ENCODE measurements at regions not wholly inside any gene's neighbourhood (a gene's known extent, or its start where the extent isn't known, plus 50 kb on each side); places are given as distances from the start of the nearest gene placed in this dataset.

GRCh38 chr4:20614816-20615215, 85.4 kb upstream of the PACRGL start:
- DNase-seq: no peak

DNA sequence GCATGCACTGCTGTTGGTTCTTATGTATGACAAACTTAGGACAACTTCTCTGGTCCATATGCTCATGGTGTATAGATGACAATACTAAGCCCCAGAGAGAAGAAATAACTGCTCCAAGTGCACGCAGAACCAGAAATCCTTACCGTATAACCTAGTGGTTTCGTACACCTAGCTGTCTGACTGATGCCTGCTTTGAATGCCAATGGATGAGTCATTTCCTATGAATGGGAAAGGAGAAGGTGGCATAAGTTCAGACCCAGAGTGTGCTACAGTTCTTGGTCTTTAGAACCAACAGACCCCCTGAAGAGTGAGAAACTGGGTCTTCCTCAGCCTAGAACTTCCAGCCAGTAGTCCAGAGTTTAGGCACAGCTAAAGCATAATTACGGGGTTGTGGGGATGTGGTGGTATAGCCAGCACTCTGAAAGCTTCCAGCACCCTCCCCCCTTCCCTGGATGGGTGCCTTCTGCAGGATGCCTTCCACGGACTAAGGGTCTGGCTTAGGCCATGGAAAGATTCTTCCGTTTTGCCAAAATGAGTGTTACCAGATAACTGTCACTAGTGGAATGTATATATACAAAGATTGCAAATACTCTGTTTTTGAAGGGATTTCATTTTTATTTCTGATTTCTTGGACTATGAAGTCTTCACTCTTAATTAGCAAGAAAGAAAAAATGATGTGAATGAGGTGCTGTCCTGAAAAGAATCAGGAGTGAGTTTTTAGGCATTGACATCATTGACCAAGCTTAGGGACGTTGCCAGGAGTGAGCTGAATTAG, 84.6 kb upstream of the PACRGL start:
- peak; percentile 34 for DNase-seq

DNA sequence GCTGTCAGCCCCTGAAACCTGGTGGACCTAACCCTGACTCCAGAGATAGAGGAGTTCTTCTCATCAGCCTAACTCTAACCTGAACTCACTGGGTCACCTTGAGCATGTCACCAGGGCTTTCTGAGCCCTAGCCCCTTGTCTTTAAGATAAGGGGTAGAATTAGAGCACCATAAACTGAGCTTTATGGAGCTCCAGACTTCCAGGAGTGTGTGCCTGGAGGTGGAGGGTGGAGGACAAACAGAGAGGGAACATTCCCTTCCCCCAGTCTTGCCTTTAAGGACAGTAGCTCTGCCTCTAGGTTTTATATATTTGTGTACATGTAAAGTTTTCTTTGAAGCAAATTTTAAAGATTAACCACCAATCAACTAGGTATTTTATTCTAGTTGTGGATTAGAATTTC, 83.9 kb upstream of the PACRGL start:
- DNase-seq: no peak

- DNase-seq: no peak
These were observed 83.4 kb upstream of the PACRGL start for GRCh38 chr4:20616848-20617247.

GRCh38 chr4:20617678-20618396, 82.4 kb upstream of the PACRGL start:
- DNase-seq: peak; percentile 65

DNA sequence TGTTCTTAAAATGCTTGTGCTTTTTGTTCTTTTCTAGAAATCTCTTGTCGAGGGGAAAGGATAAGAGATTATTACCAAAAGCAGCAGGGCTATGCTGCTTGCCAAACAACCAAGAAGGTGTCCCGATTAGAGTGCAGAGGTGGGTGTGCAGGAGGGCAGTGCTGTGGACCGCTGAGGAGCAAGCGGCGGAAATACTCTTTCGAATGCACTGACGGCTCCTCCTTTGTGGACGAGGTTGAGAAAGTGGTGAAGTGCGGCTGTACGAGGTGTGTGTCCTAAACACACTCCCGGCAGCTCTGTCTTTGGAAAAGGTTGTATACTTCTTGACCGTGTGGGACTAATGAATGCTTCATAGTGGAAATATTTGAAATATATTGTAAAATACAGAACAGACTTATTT, 81.5 kb upstream of the PACRGL start:
- no peak for DNase-seq

DNA sequence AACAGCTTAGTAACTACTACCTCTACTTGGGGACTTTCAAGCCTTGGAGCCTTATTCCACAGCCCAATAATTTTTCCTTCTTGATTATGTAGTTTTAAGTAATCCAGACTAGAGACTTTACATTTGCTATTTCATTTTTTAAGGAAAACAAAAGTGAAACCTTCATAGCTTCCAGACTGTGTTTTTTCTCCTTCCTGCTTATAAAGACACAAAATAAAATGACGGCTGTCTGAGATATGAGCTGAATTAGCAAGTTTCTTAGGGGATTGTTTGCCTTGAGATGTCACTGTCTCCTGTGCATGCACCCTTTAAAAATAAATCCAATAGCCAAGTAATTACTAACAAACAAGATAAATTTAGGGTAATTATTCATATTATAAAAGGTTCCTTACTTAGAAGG, 78.8 kb upstream of the PACRGL start:
- no peak for DNase-seq

- DNase-seq: no peak
These were observed 77.6 kb upstream of the PACRGL start for GRCh38 chr4:20622701-20623100.

GRCh38 chr4:20623939-20624338, 76.3 kb upstream of the PACRGL start:
- no peak for DNase-seq

- DNase-seq: no peak
These were observed 75.4 kb upstream of the PACRGL start for GRCh38 chr4:20624793-20625374.

DNA sequence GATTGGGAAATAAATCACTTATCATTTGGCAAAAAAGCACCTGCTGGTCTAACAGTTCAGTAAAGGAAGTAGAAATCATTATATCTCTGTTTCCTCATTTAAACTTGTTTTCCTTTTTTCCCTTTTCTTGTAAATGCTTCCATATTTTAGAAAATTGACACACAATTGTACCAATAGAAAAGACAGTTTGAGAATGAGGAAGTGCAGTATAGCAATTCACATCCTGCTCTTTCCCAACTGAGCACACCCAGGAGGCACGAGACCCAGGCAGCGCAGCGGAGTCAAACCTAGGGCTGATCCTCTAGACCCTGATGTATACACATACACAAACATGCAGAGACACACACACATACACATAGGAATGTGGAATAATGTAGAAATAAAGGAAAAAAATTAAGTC, 74.8 kb upstream of the PACRGL start:
- no peak for DNase-seq

GRCh38 chr4:20626326-20627005, 73.8 kb upstream of the PACRGL start:
- no peak for DNase-seq

- no peak for DNase-seq
These were observed 72.4 kb upstream of the PACRGL start for GRCh38 chr4:20627866-20628265.

DNA sequence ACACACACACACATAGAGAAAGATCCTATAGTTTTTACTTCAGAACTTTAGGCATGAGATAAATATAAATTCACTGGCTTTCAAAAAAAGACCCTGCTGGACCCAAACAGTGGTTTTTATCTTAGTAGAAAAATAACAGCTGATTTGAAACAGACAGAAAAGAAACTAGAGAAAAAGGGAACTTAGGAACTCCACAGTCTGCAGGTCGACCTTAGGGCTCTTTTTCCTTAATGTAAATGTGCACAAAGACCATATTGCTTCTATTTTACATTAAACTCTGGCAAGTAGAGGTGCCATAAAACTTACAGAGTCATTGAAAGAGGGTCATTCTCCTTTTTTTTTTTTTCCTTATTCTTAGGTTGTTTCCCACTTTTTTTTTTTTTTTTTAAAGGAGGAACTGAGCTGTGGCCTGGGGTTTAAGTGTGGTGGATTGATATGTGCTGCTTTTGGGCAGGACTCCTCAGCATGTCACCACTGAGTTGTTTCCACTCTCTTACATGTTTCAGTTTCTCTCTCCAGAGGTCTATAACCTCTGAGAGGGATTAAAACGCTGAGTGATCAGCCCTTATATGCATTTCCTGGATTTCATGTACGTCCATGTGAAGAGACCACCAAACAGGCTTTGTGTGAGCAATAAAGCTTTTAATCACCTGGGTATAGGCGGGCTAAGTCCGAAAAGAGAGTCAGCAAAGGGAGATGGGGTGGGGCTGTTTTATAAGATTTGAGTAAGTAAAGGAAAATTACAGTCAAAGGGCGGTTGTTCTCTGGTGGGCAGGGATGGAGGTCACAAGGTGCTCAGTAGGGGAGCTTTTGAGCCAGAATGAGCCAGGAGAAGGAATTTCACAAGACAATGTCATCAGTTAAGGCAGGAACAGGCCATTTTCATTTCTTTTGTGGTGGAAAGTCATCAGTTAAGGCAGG, 70.8 kb upstream of the PACRGL start:
- no peak for DNase-seq

GRCh38 chr4:20638825-20639224, 61.4 kb upstream of the PACRGL start:
- DNase-seq: no peak

- no peak for DNase-seq
These were observed 60.9 kb upstream of the PACRGL start for GRCh38 chr4:20639346-20639745.

DNA sequence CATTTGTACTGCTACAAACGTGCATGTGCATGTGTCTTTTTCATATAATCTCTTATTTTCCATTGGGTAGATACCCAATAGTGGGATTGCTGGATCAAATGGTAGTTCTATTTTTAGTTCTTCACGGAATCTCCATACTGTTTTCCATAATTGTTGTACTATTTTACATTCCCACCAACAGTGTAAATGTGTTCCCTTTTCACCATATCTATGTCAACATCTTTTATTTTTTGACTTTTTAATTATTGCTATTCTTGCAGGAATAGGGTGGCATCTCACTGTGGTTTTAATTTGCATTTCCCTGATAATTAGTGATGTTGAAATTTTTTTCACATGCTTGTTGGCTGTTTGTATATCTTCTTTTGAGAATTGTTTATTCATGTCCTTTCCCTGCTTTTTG, 59.3 kb upstream of the PACRGL start:
- no peak for DNase-seq

DNA sequence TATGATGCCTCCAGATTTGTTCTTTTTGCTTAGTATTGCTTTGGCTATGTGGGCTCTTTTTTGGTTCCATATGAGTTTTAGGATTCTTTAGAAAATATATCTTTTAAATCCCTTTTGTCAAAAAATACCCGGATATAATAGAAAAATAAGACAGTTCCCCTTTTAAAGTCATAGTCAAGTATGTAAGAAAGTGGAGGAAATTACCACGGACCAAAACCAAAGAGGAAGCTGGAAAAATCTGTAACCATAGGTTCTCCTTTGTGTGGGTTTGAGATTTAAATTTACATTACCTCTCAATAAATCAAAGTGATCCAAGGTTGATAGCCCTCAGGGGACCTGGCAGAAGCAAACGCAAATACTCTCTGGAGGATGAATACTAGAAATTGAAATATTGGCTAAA, 58.3 kb upstream of the PACRGL start:
- DNase-seq: no peak

GRCh38 chr4:20643631-20644030, 56.6 kb upstream of the PACRGL start:
- DNase-seq: no peak

- no peak for DNase-seq
These were observed 55.0 kb upstream of the PACRGL start for GRCh38 chr4:20645236-20645635.

DNA sequence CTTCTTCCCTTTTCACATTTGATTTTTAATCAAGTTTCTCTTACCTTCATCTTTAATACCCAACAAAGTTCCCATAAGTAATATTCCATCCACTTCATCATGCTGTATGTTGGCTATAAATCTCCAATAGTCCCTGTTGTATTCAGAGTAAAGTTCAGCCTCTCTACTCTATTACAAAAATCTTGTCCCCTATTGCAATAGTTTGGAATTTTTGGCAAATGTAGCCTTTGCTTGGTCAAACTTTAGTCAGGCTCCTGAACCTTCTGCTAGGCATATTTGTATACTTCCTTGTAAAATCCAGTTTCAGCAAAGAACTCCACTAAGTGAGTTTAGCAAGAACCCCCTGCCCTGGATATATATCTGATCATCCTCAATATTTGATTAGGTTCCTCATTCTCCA, 54.0 kb upstream of the PACRGL start:
- DNase-seq: no peak

Data from right hindlimb (tissue), 1 donor.